ENCODE measurements at regions not wholly inside any gene's neighbourhood (a gene's known extent, or its start where the extent isn't known, plus 50 kb on each side); places are given as distances from the start of the nearest gene placed in this dataset.

DNA sequence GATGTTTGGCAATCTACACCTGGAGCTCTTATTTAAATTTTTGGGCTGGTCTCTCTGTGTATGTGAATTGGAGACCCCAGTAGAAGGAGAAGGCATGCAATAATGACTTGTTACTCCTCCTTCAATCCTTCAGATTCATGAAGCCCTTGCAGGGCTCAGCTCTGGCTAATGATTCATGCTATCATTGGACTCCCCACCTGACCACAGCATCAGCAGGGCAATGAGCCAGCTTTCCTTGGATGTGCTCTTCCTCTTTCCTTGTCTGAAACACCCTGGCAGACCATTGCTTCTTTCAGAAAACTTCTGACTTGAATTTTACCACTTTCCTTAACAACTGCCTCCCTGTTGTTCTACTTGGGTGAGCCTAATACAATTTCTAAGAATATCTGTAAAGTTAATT lies 1019.2 kb downstream of the AACS start:
- no peak for DNase-seq (ENCODE audit: low read depth in 2 of 2)

DNA sequence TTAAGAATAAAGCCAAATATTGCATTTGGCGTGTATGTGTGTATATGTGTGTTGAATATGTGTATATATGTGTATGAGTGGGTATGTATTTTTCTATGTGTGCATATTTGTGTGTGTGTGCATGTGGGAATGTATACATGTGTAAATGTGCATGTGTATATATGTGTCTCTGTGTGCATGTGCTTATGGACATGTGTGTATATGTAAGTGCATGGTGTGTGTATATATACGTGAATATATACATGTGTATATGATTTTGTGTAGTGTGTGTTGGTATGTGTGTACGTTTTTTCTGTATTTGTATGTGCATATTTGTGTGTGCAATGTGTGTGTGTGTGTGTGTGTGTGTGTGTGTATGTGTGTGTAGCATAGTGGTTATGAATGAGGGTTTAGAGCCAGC lies 1021.0 kb downstream of the AACS start:
- DNase-seq (ENCODE audit: low read depth in 2 of 2): no peak

DNA sequence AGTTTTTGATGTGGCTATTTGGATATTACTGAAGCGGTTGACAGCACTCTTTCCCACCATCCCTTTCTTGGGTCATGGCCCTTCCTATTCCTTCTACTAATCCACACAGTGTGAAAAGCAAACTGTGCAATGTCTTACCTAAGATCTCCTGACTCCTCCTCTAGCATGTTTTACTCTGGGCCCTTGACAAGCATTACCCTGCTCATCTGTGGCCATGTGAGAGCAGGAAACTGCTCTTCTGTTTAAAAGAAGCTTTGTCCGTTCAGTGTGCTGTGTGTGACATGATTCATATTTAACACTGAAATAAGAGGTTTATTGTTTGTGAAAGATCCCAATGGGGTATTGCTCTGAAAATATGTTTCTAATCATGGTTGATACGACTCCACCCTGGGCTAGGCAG lies 1022.5 kb downstream of the AACS start:
- DNase-seq (ENCODE audit: low read depth in 2 of 2): no peak

DNA sequence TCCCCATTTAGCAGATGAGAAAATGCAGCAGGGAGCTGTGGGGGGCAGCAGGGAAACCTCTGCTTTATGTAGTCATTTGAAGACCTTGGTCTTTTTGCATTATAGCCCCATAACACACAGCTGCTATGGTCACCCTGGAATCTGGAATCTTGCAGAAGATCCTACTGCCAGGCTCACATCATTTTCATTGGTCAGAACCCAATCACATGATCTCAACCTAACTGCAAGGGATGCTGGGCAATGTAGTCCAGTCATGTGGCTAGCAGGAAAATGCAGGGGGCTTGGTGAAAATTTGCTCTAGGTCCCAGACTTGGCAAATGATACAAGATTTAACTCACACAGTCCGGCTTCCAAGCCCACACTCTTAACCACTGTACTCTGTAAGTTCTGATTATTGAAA lies 1028.7 kb downstream of the AACS start:
- DNase-seq (ENCODE audit: low read depth in 2 of 2): no peak

DNA sequence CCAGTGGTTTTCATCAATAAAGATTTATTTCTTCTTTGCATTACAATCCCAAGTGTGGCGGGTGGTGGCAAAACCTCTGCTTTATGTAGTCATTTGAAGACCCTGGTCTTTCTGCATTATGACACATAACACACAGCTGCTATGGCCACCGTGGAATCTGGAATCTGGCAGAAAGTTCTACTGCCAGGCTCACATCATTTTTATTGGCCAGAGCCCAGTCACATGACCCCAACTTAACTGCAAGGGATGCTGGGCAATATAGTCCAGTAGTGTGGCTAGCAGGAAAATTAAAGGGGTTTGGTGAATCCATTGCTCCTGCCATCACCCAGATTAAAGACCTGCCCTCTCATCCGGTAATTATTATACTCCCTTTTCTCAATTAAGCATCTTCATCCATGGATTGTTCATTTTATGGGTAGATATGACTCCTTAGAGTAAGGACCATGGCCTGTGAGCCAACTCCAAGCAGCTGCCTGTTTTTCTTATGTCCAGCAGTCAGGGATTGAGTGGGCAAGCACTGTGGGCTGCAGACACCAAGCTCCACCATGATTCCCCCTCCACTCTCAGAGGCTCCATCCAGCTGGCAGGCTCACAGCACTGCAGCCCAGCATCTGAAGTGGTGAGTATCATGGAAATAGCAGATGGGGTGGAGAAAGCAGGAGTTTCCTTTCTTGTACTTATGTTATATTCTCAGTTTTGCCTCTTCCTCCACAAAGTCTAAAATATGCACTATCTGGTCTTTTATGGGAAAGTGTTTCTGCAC lies 1030.7 kb downstream of the AACS start:
- no peak for DNase-seq (ENCODE audit: low read depth in 2 of 2)

DNA sequence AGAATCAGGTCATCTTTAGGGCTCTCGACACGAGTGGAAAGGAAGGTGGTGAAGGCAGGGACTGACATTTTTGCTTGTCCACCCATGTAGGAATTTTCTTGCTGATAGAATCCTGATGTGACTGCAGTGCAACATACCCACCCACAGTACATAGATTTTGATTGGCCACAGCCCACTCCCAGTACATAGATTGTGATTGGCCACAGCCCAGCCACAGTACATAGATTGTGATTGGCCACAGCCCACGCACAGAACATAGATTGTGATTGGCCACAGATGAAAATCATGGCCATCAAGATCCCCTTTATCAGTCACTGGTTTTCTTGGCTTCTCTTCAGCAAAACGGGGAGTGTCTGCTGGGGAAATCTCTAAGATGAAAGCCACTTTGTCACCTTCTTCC lies 1041.5 kb downstream of the AACS start:
- DNase-seq (ENCODE audit: low read depth in 2 of 2): no peak

DNA sequence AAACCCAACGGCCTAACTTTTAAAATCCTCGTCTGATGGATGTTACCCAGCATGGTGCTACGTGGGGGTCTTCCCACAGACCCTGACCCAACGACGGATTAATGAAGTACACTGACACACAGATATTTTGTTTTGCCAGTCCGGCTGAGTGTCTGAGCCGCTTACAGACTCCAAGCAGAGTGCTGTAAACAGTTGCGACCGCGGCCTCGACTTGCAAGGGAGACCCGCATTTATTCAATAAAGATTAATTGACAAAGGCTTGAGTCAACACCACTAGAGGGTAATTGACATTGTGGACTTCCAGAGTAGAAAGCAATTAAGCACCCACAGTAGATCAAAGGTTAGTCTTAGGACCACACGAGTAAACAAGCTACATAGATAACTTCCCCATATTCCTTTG lies 1042.4 kb downstream of the AACS start:
- DNase-seq (ENCODE audit: low read depth in 2 of 2): no peak

DNA sequence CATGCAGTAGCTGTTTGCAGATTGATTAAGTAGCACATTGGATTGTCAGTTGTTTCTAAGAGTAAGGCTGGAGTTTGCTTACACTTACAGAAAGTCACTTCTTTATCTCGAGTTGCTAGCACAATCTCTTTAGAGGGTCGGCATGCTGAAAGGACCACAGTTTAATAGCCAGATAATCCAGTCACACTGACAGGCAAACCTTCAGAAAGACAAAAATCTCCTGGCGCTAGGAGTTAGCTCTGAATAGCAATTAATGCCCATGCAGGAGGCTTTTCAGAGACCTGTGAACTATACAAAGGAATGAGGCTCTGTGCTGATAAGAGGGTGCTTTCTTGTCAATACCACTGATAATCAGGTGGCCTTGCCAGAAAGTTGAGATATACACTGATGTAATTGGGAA lies 1043.0 kb downstream of the AACS start:
- DNase-seq (ENCODE audit: low read depth in 2 of 2): no peak

DNA sequence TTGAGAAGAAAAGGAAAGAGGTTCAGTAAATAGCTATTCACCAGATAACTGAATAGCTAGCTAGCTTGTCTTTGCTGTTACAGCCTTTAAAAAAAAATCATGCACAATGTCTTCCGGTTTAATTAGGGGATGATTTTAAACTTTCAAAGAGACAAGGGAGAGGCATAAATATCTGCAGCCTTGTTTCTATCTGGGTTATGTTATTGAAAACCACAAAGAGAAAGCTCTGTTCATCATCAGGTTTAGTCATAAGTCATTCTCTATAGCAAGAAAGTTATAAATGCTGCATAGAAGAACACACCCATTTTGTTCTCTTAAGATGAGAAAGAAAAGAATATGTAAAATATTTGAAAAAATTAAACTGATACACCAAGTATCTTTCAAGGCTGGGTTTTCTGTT lies 1046.9 kb downstream of the AACS start:
- no peak for DNase-seq (ENCODE audit: low read depth in 2 of 2)

DNA sequence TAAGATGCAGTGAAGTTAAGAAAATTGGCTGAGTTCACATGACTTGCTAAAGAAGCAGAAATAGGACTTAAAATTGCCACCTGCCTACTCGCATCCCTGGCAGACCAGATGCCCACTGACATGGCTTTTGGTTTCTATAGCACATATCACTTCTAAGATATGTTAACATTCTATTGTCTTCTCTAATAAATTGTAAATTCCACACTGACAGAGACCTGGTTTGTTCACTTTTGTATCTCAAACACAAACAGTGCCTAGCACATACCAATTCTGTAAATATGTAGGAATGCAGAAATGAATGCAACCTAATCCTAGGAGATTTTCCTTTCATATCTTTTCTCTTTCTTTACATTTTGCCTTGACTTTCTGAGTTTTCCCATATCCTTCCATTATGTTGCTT lies 1047.6 kb downstream of the AACS start:
- no peak for DNase-seq (ENCODE audit: low read depth in 2 of 2)

DNA sequence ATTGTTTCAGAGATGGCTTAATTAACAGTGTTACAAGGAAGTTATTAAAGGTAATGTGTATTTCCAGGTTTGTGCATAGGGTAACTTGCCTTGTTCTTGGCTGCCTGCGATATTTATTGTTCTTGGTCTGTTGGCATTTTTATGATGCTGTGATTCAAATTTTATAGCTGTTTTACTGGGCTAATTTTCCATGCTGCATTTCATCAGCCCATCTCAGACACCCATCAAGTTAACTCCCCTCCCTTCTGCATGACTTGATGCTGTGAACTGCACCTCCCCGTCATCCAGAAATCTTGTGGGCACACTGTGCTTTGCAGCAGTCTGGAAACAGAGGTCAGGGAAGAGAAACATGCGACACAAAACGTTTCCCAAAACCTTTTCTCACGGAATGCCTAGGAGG lies 1049.2 kb downstream of the AACS start:
- DNase-seq (ENCODE audit: low read depth in 2 of 2): no peak

DNA sequence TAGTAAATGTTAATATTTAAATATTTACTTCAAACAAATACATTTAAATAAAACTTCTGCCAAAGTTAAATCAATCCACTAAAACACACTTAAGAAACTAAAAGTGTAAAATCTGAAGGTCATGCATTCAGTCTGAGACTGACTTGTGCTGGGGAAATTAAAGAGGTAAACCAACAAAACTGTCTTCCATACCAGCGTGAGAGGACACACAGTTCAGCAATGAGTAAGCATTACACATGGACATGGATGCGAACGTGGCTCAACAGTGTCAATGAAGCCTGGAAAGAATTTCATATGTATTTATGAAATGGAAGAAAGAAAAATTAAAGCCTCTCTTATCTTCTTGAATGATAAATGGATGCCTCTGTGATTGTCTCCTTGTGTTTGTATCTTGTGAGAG lies 1052.3 kb downstream of the AACS start:
- no peak for DNase-seq (ENCODE audit: low read depth in 2 of 2)

DNA sequence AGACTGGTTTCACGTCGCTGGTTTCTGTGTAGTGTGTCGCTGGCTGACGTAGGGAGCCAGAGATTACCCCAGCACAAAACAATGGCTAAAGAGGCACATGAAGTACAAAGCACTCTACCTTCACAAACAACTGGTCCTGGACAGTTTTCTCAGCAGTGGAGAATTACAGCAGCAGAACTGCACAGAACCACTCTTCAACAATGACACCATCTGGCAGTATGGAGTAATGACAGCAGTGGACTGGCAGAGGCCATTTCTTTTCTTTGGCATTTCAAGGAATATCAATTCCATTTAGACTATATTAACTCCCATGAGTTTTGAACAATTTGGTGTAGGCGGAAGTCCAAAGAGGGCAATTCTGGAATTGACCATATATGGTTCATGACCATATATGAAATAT lies 1074.1 kb downstream of the AACS start:
- DNase-seq (ENCODE audit: low read depth in 2 of 2): no peak

DNA sequence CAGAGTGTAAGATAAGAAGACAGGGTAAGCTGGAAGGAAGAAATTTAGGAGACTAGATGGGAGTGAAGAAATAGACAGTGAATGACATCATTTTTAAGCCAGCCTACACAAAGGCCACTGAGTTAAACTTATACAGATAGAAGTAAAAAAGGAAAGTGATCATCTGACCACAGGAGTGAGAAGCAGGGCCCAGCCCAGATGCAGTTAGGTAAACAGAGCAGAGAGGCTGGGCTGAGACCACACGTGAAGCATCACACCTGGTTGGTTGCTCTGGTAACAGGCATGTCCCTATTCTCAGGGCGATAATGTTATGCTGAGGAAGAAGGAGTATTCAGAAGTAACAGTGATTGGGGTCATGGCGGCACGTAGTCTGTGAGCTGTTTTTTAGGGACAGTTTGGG lies 1079.4 kb downstream of the AACS start:
- no peak for DNase-seq (ENCODE audit: low read depth in 2 of 2)

DNA sequence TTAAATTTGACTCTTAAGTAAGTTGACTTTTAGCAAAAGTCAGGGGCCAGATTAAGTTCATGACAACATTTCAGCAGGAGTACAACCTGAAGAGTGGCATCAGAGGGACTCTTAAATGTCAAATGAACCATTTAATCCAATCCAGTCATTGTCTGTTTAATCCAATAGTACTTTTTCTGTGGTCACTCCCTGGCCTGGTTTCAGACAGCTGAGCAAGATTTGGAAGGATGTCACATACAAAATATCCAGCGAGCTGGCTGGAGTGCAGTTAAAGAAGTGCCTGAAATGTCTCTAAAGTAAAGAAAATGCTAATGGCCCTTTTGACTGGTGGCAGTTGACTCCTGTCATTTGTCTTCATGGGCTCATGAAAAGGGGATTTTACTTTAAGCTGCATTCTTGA lies 1082.1 kb downstream of the AACS start:
- DNase-seq (ENCODE audit: low read depth in 2 of 2): no peak

DNA sequence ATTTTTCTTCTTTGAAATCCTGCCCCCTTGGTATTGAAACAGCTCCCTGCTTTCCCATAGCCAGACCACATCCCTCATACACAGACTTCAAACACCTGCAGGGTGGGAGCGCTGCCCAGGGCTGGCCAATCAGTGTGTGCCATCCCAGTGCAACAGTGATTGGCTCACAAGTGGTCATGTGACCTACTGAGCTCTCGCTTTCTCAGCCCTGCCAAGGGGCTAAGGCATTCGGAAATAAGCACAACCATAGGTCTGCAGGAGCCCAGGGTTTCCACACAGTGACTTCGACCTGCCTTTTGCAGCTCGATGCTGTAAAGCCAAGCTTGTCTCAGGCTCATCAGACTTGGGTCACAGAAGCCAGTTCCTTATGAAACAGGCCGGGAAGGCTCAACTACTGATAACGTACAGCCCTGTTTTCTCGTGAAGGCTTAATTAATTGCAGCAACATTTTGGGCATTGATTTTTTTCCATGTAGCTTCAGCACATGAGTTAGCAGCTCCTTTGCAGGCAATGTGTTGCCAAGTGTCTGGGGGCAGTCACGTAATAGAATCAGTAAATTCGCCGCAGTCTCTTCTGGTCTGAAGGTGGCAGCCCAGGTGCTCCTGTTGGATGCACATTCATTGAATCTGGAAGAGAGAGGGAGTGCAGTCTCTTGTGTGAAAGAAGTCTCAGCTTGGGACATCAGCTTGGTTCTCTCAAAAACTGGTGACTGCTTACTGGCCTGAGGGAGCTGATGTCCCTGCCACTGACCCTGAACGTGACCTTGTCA lies 1091.8 kb downstream of the AACS start:
- DNase-seq (ENCODE audit: low read depth in 2 of 2): no peak

DNA sequence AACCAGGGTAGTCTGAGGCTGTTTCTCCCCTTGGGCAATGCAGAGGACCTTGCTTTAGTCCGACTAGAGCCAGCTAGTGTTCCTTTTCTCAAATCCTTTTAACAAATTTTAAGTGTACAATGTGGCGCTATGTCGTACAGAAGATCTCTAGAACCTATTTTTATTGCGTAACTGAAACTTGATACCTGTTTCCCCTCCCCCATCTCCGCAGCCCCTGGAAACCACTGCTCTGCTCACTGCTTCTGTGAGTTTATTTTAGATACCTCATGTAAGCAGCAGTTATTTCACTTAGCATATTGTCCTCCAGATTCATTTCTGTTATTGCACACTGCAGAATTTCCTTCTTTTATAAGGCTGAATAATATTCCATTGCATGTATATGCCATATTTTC lies 1092.3 kb downstream of the AACS start:
- DNase-seq (ENCODE audit: low read depth in 2 of 2): no peak

DNA sequence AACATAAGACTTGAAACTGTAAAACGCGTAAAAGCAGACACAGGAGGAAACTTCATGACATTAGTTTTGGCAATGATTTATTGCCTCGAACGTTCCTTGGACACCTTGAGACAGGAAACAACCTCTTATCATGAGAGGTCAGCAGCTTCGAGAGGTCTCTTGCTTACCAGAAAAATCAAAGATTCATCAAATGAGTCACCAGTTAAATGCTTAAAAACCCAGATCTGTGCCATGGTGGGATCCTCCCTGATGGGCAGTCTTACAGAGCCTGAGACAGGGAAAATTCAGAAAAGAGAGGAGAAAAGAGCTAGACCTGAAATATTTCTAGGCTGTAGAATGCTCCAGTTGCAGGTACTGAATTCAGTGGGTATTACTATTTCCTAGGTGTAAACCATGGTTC lies 1093.9 kb downstream of the AACS start:
- no peak for DNase-seq (ENCODE audit: low read depth in 2 of 2)

DNA sequence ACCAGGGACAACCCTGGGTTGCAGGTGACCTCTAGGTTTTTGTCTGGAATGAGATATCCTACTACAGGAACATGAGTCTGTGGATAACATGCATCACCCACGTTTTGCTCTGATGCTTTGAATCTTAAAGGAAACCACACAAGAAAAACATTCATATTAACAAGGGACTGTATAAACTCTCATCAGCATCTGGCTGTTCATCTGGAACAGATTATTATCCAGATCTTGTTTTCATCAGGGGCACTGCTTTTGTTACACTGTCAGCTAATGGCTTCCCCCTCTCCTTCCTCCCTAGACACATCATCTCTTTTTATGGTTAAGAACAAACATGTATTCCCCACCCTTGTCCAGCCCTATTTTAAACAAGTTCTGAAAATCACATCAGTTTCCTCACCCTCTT lies 1095.7 kb downstream of the AACS start:
- no peak for DNase-seq (ENCODE audit: low read depth in 2 of 2)

DNA sequence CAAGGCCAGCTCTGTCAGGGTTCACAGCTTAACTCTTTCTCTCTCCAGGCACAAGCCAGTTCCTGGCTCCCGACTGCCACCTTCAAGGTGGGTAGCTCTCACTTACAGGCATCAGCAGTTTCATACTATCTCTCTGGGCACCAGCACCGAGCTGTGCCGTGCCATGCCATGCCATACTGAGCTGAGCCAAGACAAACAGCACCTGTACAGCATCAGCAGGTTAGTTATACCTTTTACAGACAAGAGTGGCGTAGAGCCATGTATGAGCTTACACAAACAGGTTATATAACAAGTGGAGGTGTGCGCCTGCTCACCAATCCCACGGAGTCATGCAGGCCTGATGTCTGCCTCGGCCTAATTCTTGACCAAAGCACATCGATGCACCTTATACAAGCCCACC lies 1098.7 kb downstream of the AACS start:
- DNase-seq (ENCODE audit: low read depth in 2 of 2): no peak

DNA sequence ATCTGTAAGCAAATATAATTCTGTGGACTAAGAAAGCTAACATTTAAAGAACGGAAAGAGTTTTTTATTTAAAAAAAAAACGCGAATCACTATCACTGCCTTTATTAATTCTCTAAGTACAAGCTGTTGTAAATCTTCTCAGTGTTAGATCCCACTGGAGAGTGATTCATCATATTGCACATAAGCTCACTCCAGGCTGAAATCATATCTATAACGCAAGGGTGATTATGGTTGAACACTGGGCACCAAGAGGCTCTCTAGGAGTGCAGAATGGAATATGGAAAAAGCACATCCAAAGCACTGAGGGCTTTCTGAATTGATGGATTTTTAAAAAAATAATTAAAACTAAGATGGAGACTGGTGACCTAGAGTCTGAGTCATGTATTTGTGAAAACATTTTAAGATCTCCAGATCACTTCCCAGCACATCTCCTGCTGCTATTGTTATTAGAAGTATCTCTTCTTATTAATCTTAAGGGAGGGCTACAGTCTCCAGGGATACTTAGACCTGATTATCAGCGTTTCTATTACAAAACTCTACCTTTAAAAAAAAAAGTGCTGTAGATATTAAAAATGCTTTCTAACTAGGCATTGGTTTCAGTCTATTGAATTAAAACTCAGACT lies 1106.8 kb downstream of the AACS start:
- DNase-seq (ENCODE audit: low read depth in 2 of 2): no peak

DNA sequence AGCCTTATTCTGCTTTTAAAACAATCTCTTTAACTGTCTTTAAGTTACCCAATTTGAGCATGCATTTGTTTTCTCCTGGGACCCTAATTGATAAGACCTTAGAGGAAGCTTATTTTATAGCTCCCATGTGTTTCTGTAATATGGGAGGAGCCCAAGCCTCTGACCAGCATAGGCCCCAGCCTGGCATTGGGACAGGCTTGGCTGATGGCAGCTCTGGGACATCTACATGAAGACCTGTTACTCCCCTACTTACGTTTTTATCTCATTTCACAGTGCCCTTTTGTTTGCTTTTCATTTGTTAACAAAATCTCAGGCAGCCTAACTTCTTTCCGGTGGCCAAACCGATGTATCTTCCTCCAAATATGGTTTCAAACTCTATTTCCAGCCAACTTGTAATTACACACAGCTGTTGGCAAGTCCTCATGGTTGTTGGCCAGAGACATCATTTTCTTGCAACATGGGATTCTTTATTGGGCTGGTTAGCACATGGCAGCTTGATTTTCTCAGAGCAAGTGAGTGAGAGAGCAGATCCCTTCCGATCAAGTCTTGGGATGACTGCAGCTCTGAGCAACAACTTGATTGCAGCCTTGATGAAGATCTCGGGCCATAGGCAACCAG lies 1117.5 kb downstream of the AACS start:
- no peak for DNase-seq (ENCODE audit: low read depth in 2 of 2)

DNA sequence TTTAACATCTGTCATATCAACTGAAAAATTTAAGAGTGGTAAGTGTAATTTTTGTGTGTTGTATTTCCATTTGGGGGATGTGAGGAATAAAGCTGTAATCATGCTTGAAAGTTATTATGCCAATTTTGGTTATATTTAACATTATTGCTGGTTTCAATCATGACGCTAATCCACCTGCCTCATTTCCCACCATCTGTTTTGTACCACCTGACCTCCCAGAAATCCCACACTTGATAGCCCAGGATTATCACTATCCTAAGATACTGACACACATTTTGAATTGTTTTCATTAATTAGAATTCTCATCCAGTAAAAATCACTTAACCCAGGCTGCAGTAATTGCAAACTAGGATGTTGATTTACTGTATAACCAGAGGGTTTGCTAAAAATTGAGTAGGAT lies 1119.8 kb downstream of the AACS start:
- DNase-seq (ENCODE audit: low read depth in 2 of 2): no peak
